Large intestine (tissue), 3 donors: ENCODE measurements at regions not wholly inside any gene's neighbourhood (a gene's known extent, or its start where the extent isn't known, plus 50 kb on each side); places are given as distances from the start of the nearest gene placed in this dataset.
"Not testable (repeated sequence)": the region's sequence is repeated elsewhere in the genome, so short reads cannot be mapped to it uniquely, and the experiment has no call there.

ENCODE experiments used
- DNase-seq, 2 donors: peaks; one replicate each; pipeline versions ENCODE4 v3.0.0 to v3.0.0-alpha.2; 2013
- H3K27ac ChIP-seq: one replicate; pipeline ENCODE4 v1.5.1; 2013; ENCODE audit warnings: low read length
- H3K27me3 ChIP-seq: 2 replicates; pipeline ENCODE4 v1.6.1; 2013; ENCODE audit warnings: low read length; ENCODE audit not compliant: control insufficient read depth, insufficient read depth
- H3K36me3 ChIP-seq: 2 replicates; pipeline ENCODE4 v1.6.1; 2013; ENCODE audit warnings: low read length; ENCODE audit not compliant: control insufficient read depth, insufficient read depth
- H3K4me1 ChIP-seq: one replicate; pipeline ENCODE4 v1.6.1; 2013; ENCODE audit warnings: low read length; ENCODE audit not compliant: control insufficient read depth, insufficient read depth
- H3K4me3 ChIP-seq: one replicate; pipeline ENCODE4 v1.5.1; 2013; ENCODE audit warnings: low read length
- H3K9me3 ChIP-seq: one replicate; pipeline ENCODE4 v1.6.1; 2013; ENCODE audit warnings: mild to moderate bottlenecking, low read depth, low read length, moderate library complexity; ENCODE audit not compliant: control insufficient read depth
- WGBS: methylation state at CpG from one replicate; pipeline ENCODE4 v1.1.5; 2013; ENCODE audit warnings: low lambda C conversion rate; ENCODE audit not compliant: insufficient coverage; 5-methylcytosine and 5-hydroxymethylcytosine counted together

DNA sequence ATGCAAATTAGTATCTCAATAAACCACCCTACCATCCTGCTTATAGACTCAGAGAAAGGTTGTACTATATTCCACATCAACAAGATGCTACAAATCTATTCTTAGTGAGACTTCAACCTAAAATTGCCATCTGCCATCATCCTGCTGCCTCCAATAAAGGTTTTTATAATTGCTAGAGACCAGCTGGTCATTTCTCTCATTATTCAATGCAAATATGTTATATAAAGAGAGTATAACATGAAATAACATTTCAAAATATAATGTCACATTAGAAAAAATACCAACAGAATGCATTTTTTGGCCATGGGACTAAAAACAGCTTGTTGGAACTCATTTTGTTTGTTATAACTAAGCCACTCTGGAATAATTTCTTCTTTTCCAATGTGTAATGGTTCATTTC is 247.3 kb downstream of the LRIG3 start:
- H3K4me3 ChIP-seq = no peak overlapping the region
- H3K4me1 ChIP-seq = no peaks in the 10 kb centered on the region
- no peak overlapping the region for H3K27ac ChIP-seq
- H3K27me3 ChIP-seq = no peaks in the 10 kb centered on the region
- no peak for DNase-seq
- H3K9me3 ChIP-seq = no peaks in the 10 kb centered on the region
- H3K36me3 ChIP-seq = no peaks in the 10 kb centered on the region

DNA sequence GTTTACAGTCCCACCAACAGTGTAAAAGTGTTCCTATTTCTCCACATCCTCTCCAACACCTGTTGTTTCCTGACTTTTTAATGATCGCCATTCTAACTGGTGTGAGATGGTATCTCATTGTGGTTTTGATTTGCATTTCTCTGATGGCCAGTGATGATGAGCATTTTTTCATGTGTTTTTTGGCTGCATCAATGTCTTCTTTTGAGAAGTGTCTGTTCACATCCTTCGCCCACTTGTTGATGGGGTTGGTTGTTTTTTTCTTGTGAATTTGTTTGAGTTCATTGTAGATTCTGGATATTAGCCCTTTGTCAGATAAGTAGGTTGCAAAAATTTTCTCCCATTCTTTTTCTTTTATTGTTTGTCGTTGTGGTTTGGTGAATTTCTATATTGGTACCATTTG is 242.5 kb downstream of the LRIG3 start:
- not testable (repeated sequence) for H3K4me1 ChIP-seq, H3K27ac ChIP-seq, H3K27me3 ChIP-seq, H3K36me3 ChIP-seq, DNase-seq, H3K4me3 ChIP-seq
- 83% methylated on average over 1 of the region's 3 CpGs for WGBS
- peaks cover 12% of the 10 kb centered on the region for H3K9me3 ChIP-seq

DNA sequence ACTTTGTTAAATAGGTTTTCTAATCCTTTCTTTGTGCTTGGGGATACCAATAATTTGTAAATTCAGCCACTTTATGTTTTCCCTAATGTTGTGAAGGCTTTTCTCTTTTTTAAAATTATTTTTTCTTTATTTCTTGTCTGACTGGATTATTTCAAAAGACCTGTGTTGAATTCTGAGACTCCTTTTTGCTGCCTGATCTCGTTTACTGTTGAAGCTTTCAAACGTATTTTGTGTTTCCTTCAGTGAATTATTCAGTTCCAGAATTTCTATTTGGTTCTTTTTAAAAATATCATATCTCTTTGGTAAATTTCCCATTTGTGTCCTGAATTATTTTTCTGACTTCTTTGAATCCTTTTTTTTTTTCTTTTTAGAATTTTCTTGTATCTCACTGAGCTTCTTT is 241.6 kb downstream of the LRIG3 start:
- no peaks in the 10 kb centered on the region for H3K4me1 ChIP-seq
- H3K36me3 ChIP-seq = no peaks in the 10 kb centered on the region
- no peaks in the 10 kb centered on the region for H3K27me3 ChIP-seq
- no peak for DNase-seq
- no peak overlapping the region for H3K27ac ChIP-seq
- no peak overlapping the region for H3K4me3 ChIP-seq
- 100% methylated on average over 1 of the region's 2 CpGs for WGBS
- H3K9me3 ChIP-seq = peaks cover 12% of the 10 kb centered on the region

DNA sequence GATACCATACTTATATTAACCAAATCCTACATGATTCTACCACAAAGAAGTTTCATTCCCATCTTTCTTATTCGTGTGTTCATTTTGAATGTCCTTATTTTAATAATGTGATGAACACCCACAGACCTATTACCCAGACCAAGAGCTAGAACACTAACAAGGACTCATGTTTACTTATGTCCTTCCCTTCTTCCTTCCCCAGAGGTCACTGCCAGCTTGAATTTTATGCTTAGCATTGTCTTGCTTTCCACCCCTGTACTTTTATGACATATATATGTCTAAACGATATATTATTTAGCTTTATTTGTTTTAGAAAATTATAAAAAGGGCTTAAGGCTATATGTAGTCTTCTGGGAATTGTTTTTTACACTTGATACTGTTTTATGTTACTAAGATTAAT is 238.6 kb downstream of the LRIG3 start:
- WGBS = 86% methylated on average over 1 of the region's 2 CpGs

DNA sequence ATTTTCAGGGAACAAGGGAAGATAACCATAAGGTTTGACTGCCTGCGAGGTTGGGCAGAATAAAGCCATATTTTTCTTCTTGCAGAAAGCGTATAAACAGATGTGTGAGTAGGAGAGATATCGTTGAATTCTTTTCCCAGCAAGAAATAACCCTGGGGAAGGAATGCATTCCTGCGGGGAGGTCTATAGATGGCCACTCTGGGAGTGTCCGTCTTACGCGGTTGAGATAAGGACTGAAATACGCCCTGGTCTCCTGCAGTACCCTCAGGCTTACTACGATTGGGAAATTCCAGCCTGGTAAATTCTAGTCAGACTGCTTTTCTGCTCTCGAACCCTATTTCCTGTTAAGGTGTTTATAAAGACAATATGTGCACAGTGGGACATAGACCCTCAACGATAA is 225.0 kb downstream of the LRIG3 start:
- Histone ChIP-seq H3K4me3 (no peak overlapping the region), H3K9me3 (no peaks in the 10 kb centered on the region), H3K27me3 (no peaks in the 10 kb centered on the region), H3K27ac (no peak overlapping the region), H3K36me3 (no peaks in the 10 kb centered on the region), H3K4me1 (no peaks in the 10 kb centered on the region)
- DNase-seq = no peak
- 100% methylated on average over 3 of the region's 11 CpGs for WGBS

More for the DNA sequence above, 238.6 kb downstream of the LRIG3 start:
- H3K36me3 ChIP-seq = no peaks in the 10 kb centered on the region
- H3K4me3 ChIP-seq = no peak overlapping the region
- peaks cover 12% of the 10 kb centered on the region for H3K9me3 ChIP-seq
- DNase-seq = no peak
- no peaks in the 10 kb centered on the region for H3K4me1 ChIP-seq
- H3K27me3 ChIP-seq = no peaks in the 10 kb centered on the region
- no peak overlapping the region for H3K27ac ChIP-seq

DNA sequence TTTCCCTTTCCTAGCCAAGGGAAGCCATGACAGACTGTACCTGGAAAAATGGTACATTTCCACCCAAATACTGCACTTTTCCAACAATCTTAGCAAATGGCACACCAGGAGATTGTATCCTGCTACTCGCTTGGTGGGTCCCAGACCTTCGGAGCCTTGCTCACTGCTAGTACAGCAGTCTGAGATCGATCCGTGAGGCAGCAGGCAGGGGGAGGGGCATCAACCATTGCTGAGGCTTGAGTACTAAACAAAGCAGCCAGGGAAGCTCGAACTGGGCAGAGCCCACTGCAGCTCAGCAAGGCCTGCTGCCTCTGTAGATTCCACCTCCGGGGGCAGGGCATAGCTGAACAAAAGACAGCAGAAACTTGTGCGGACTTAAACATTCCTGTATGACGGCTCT is 218.8 kb downstream of the LRIG3 start:
- H3K36me3 ChIP-seq = no peaks in the 10 kb centered on the region
- no peak for DNase-seq
- no peaks in the 10 kb centered on the region for H3K27me3 ChIP-seq
- WGBS = no CpG with 5 or more reads among the region's 8 CpGs
- no peaks in the 10 kb centered on the region for H3K9me3 ChIP-seq
- no peaks in the 10 kb centered on the region for H3K4me1 ChIP-seq
- no peak overlapping the region for H3K4me3 ChIP-seq
- H3K27ac ChIP-seq = no peak overlapping the region

DNA sequence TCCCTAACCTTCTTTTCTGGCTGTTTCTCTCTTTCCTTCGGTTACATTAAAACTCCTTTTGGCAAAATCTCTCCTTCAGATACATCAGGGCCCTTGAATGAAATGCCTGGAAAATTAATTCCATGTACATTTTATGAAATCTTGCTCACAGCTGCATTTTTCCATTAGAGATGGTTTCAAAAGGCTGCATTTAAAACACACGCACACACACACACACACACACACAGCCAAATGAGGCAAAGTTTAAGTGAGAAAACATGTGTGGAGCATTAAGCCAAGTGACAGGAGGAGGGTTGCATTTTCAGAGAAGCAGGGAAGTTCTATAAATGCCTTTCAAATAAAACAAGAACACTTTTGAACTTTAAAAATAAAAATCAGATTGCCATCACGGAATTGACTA is 216.4 kb downstream of the LRIG3 start:
- Histone ChIP-seq H3K27ac (no peak overlapping the region), H3K27me3 (no peaks in the 10 kb centered on the region), H3K9me3 (no peaks in the 10 kb centered on the region), H3K36me3 (no peaks in the 10 kb centered on the region), H3K4me3 (no peak overlapping the region), H3K4me1 (no peaks in the 10 kb centered on the region)
- WGBS = 78% methylated on average over 2 of the region's 3 CpGs
- DNase-seq = no peak

DNA sequence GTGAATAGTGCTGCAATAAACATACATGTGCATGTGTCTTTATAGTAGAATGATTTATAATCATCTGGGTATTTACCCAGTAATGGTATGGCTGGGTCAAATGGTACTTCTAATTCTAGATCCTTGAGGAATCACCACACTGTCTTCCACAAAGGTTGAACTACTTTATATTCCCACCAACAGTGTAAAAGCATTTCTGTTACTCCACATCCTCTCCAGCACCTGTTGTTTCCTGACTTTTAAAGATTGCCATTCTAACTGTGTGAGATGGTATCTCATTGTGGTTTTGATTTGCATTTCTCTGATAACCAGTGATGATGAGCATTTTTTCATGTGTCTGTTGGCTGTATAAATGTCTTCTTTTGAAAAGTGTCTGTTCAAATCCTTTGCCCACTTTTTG is 215.5 kb downstream of the LRIG3 start:
- not testable (repeated sequence) for H3K4me1 ChIP-seq, H3K27me3 ChIP-seq, H3K4me3 ChIP-seq, H3K36me3 ChIP-seq, DNase-seq, H3K27ac ChIP-seq, H3K9me3 ChIP-seq

DNA sequence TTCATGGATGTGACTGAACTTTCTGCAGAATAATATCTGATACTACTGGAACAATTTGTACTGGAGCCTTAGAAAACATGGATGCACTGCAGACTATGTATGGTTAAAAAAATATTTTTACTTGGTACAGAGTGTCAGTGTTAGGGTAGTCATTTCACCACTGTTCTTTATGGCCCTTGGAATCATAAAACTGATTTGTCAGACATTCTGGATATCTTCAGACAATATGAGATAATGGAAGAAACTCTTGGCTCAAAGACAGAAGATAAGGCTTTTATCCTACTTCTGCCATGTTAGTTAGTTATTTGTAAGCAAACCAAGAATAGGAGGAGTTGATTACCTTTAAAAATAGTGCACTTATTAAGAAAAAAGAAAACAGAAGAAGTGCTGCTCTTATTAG is 209.4 kb downstream of the LRIG3 start:
- DNase-seq = peak; percentile 11 to 20
- Histone ChIP-seq H3K36me3 (no peaks in the 10 kb centered on the region), H3K27me3 (no peaks in the 10 kb centered on the region), H3K4me3 (no peak overlapping the region), H3K27ac (no peak overlapping the region), H3K9me3 (peaks cover 4% of the 10 kb centered on the region), H3K4me1 (peaks cover 4% of the 10 kb centered on the region)

DNA sequence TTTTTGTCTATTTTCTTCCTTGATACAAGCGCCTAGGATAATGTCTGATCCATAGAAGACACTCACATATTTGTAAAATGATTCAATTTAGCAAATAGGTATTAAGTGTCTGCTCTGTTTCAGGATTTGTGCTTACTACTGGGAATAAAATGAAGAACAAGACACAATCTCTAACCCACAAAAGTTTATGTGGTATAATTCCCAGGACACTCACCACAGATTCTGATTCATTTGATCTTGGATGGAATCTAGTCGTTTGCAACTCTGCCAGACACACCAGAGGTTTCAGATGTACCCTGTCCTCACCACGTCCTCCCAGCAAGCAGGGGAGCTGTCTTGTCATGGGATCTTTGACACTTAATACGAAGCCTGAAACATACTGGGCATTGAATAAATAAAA is 208.3 kb downstream of the LRIG3 start:
- WGBS = no CpG with 5 or more reads among the region's 4 CpGs
- peaks cover 4% of the 10 kb centered on the region for H3K4me1 ChIP-seq
- H3K9me3 ChIP-seq = peaks cover 4% of the 10 kb centered on the region
- no peak overlapping the region for H3K4me3 ChIP-seq
- no peaks in the 10 kb centered on the region for H3K36me3 ChIP-seq
- no peak overlapping the region for H3K27ac ChIP-seq
- no peaks in the 10 kb centered on the region for H3K27me3 ChIP-seq
- DNase-seq = no peak

DNA sequence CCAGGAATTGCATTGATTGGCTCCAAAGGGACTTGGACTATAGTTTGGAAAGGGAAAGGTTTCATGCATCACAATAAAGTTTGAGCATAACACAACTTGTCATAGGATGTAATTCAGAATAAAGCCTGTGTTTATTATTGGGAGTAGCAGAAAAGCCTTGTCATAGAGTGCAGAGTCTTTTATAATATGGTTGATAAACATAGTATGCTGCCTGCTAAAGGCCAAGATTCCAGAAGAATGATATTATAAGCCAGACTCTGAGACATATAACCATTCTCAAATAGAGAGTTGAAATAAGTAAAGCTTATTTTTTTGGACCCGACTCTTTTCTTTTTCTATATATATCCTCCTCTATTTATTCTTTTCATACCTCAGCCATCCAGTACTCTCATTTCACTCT is 207.3 kb downstream of the LRIG3 start:
- Histone ChIP-seq H3K36me3 (no peaks in the 10 kb centered on the region), H3K27ac (no peak overlapping the region), H3K27me3 (no peaks in the 10 kb centered on the region), H3K9me3 (peaks cover 4% of the 10 kb centered on the region), H3K4me1 (peaks cover 4% of the 10 kb centered on the region), H3K4me3 (no peak overlapping the region)
- WGBS = 100% methylated on average over 1 of the region's 1 CpG
- DNase-seq = no peak

DNA sequence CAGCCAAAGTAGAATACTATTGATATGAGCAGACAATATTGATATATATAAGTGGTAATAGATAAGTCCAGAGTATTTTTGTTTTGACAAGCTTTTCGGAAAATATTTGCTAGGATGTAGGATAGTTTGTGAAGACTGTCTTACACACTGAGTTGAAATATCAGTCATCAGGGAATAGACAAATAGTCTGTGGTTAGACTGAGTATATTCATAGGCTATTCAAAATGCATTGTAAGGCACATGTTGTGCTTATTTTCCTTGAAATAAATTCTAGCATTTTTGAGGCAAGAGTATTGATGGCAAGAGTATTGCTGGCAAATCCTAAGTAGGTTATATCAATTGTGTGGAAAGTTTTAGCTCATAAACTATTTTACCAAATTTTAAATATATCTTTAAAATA is 201.1 kb downstream of the LRIG3 start:
- H3K4me3 ChIP-seq = no peak overlapping the region
- WGBS = no CpG with 5 or more reads among the region's 1 CpG
- DNase-seq = no peak
- no peaks in the 10 kb centered on the region for H3K36me3 ChIP-seq
- H3K27ac ChIP-seq = no peak overlapping the region
- H3K4me1 ChIP-seq = no peaks in the 10 kb centered on the region
- H3K9me3 ChIP-seq = no peaks in the 10 kb centered on the region
- H3K27me3 ChIP-seq = no peaks in the 10 kb centered on the region
